CMK (cell line): ENCODE measurements at regions not wholly inside any gene's neighbourhood (a gene's known extent, or its start where the extent isn't known, plus 50 kb on each side); places are given as distances from the start of the nearest gene placed in this dataset.
"Not testable (repeated sequence)": the region's sequence is repeated elsewhere in the genome, so short reads cannot be mapped to it uniquely, and the experiment has no call there.

ENCODE experiments used
- DNase-seq: peaks from one replicate; pipeline ENCODE4 v3.0.0-alpha.2; 2010; ENCODE audit warnings: low read depth

- DNase-seq, result no peak
Observed at GRCh38 chr3:27661797-27662196, 60.3 kb downstream of the EOMES start.

GRCh38 chr3:27659279-27660021 lies 62.7 kb downstream of the EOMES start:
- no peak for DNase-seq

- DNase-seq, result no peak
Observed at GRCh38 chr3:27658741-27659140, 63.4 kb downstream of the EOMES start.

GRCh38 chr3:27657871-27658270 lies 64.3 kb downstream of the EOMES start:
- DNase-seq, result no peak

- DNase-seq, result no peak
Observed at GRCh38 chr3:27657404-27657803, 64.7 kb downstream of the EOMES start.

- no peak for DNase-seq
Observed at GRCh38 chr3:27656790-27657189, 65.3 kb downstream of the EOMES start.

- no peak for DNase-seq
Observed at GRCh38 chr3:27655547-27655946, 66.6 kb downstream of the EOMES start.

- DNase-seq, result no peak
Observed at GRCh38 chr3:27653803-27654558, 68.1 kb downstream of the EOMES start.

GRCh38 chr3:27649277-27649676 lies 72.8 kb downstream of the EOMES start:
- no peak for DNase-seq

- no peak for DNase-seq
Observed at GRCh38 chr3:27646896-27647295, 75.2 kb downstream of the EOMES start.

- DNase-seq, result no peak
Observed at GRCh38 chr3:27644941-27645340, 77.2 kb downstream of the EOMES start.

- DNase-seq, result no peak
Observed at GRCh38 chr3:27643355-27643754, 78.8 kb downstream of the EOMES start.

- DNase-seq, result no peak
Observed at GRCh38 chr3:27642796-27643195, 79.3 kb downstream of the EOMES start.

GRCh38 chr3:27641888-27642601 lies 80.1 kb downstream of the EOMES start:
- no peak for DNase-seq

GRCh38 chr3:27641271-27641800 lies 80.8 kb downstream of the EOMES start:
- no peak for DNase-seq

GRCh38 chr3:27639271-27639670 lies 82.9 kb downstream of the EOMES start:
- DNase-seq, result no peak

GRCh38 chr3:27638594-27638993 lies 83.5 kb downstream of the EOMES start:
- DNase-seq, result no peak

GRCh38 chr3:27637346-27637995 lies 84.7 kb downstream of the EOMES start:
- no peak for DNase-seq

- DNase-seq, result not testable (repeated sequence)
Observed at GRCh38 chr3:27635006-27635405, 87.1 kb downstream of the EOMES start.

- no peak for DNase-seq
Observed at GRCh38 chr3:27633224-27633545, 88.9 kb downstream of the EOMES start.

GRCh38 chr3:27632431-27633223 lies 89.5 kb downstream of the EOMES start:
- no peak for DNase-seq
